ENCODE measurements at regions not wholly inside any gene's neighbourhood (a gene's known extent, or its start where the extent isn't known, plus 50 kb on each side); places are given as distances from the start of the nearest gene placed in this dataset.

DNA sequence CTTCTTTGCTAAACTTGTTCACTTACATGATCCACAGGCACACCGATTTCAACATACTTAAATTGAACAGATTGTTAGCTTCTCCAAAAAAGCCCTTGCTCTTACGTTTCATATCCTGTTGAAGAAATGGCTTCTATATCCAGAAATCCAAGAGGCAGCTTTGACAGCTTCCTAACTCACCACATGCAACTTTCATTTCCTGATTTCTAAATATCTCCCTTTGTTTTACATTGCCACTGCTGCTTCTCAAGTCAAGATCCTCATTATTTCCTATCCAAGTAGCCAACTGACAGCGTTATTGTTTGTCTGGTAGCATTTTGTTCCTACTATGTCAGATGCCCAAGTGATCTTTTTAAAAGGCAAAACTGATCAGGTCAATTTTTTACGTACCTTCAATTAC, 913.2 kb upstream of the TYRP1 start:
- TF ChIP-seq, protein P1, sequence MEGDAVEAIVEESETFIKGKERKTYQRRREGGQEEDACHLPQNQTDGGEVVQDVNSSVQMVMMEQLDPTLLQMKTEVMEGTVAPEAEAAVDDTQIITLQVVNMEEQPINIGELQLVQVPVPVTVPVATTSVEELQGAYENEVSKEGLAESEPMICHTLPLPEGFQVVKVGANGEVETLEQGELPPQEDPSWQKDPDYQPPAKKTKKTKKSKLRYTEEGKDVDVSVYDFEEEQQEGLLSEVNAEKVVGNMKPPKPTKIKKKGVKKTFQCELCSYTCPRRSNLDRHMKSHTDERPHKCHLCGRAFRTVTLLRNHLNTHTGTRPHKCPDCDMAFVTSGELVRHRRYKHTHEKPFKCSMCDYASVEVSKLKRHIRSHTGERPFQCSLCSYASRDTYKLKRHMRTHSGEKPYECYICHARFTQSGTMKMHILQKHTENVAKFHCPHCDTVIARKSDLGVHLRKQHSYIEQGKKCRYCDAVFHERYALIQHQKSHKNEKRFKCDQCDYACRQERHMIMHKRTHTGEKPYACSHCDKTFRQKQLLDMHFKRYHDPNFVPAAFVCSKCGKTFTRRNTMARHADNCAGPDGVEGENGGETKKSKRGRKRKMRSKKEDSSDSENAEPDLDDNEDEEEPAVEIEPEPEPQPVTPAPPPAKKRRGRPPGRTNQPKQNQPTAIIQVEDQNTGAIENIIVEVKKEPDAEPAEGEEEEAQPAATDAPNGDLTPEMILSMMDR (IDR thresholded peaks at IDR 0.05): no peak
- no peak for TF ChIP-seq POLR2AphosphoS5 (IDR thresholded peaks at IDR 0.05; ENCODE audit: low read depth, low read length)

All from Panc1 (cell line).